Type B pancreatic cell (in vitro differentiated cells): ENCODE measurements at regions not wholly inside any gene's neighbourhood (a gene's known extent, or its start where the extent isn't known, plus 50 kb on each side); places are given as distances from the start of the nearest gene placed in this dataset.

Source experiments
- DNase-seq: peaks from one replicate; pipeline ENCODE4 v3.0.0; 2021; ENCODE audit warnings: mixed read lengths; ENCODE audit not compliant: unreplicated experiment; ENCODE audit errors: extremely low spot score
- H3K27ac Mint-ChIP-seq: 2 replicates; pipeline ENCODE4 v1.8.0; 2021; ENCODE audit warnings: mild to moderate bottlenecking, mixed read lengths
- H3K27me3 Mint-ChIP-seq: 2 replicates; pipeline ENCODE4 v1.8.0; 2021; ENCODE audit warnings: mixed read lengths
- H3K36me3 Mint-ChIP-seq: 2 replicates; pipeline ENCODE4 v1.8.0; 2021; ENCODE audit warnings: mixed read lengths
- H3K4me1 Mint-ChIP-seq: one replicate; pipeline ENCODE4 v1.8.0; 2021; ENCODE audit warnings: mixed read lengths; ENCODE audit not compliant: unreplicated experiment
- H3K4me3 Mint-ChIP-seq: 2 replicates; pipeline ENCODE4 v1.8.0; 2021; ENCODE audit warnings: mild to moderate bottlenecking, mixed read lengths
- H3K9me3 Mint-ChIP-seq: 2 replicates; pipeline ENCODE4 v1.8.0; 2021; ENCODE audit warnings: mixed read lengths
- TF ChIP-seq, protein P1 (sequence below): fragments of 200-600 bp; sonication (generic); conservative IDR thresholded peaks from 2 replicates; pipeline ENCODE4 v1.5.0; 2021; ENCODE audit warnings: antibody characterized with exemption, mild to moderate bottlenecking

DNA sequence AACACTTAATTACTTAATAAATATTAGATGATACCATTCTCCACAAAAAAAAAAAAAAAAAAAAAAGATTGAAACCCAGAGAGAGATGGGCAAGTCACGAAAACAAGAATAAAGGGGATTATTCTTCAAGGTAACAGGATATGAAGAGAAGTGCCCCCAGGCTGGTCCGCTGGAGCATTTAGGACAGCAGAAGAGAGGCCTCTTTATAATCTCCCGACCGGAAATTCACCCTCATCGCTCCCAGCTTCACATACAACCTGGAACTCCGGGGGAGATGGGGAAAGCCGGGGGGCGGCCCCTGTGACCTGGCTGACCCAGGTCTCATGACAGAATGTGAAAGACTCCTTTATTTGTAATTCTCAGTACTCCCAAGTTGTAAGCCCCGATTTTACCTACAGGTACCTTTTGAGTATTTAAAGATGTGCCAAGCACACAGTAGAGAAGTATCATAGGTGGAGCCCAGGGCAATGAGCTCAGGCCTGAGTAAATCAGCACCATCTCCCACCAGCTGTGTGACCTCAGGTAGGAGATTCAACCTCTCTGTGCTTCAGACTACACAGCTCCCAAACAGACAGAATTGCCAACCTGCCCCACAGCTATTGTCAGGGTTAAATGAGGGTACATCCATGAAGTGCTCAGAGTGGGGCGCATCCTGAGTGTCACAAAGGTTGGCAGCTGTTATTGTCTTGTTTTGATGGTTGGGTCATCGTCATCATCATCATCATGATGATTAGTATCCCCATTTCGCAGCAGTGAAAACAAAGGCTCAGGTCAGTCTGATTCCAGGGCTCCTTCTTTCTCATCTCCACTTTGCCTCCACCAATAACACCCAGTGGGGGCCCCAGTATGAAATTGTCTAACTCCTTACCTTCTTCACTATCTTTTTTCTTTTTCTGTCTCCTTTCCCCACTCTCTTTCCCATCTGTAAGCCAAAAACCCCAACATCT is 148.4 kb downstream of the PSMG1 start:
- no peak overlapping the region for H3K27ac Mint-ChIP-seq
- peaks cover 56% of the 10 kb centered on the region for H3K4me1 Mint-ChIP-seq
- H3K36me3 Mint-ChIP-seq = no peaks in the 10 kb centered on the region
- H3K9me3 Mint-ChIP-seq = no peaks in the 10 kb centered on the region
- TF ChIP-seq, protein P1, sequence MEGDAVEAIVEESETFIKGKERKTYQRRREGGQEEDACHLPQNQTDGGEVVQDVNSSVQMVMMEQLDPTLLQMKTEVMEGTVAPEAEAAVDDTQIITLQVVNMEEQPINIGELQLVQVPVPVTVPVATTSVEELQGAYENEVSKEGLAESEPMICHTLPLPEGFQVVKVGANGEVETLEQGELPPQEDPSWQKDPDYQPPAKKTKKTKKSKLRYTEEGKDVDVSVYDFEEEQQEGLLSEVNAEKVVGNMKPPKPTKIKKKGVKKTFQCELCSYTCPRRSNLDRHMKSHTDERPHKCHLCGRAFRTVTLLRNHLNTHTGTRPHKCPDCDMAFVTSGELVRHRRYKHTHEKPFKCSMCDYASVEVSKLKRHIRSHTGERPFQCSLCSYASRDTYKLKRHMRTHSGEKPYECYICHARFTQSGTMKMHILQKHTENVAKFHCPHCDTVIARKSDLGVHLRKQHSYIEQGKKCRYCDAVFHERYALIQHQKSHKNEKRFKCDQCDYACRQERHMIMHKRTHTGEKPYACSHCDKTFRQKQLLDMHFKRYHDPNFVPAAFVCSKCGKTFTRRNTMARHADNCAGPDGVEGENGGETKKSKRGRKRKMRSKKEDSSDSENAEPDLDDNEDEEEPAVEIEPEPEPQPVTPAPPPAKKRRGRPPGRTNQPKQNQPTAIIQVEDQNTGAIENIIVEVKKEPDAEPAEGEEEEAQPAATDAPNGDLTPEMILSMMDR = no peak
- H3K27me3 Mint-ChIP-seq = peaks cover 10% of the 10 kb centered on the region
- DNase-seq = no peak
- H3K4me3 Mint-ChIP-seq = no peak overlapping the region

GRCh38 chr21:39033878-39034589 is 149.2 kb downstream of the PSMG1 start:
- peaks cover 53% of the 10 kb centered on the region for H3K4me1 Mint-ChIP-seq
- H3K27me3 Mint-ChIP-seq = peaks cover 7% of the 10 kb centered on the region
- DNase-seq = no peak
- no peaks in the 10 kb centered on the region for H3K36me3 Mint-ChIP-seq
- TF ChIP-seq, protein P1 = no peak
- no peaks in the 10 kb centered on the region for H3K9me3 Mint-ChIP-seq
- H3K4me3 Mint-ChIP-seq = peak overlapping the region; percentile 35
- H3K27ac Mint-ChIP-seq = peak overlapping the region; percentile 18

DNA sequence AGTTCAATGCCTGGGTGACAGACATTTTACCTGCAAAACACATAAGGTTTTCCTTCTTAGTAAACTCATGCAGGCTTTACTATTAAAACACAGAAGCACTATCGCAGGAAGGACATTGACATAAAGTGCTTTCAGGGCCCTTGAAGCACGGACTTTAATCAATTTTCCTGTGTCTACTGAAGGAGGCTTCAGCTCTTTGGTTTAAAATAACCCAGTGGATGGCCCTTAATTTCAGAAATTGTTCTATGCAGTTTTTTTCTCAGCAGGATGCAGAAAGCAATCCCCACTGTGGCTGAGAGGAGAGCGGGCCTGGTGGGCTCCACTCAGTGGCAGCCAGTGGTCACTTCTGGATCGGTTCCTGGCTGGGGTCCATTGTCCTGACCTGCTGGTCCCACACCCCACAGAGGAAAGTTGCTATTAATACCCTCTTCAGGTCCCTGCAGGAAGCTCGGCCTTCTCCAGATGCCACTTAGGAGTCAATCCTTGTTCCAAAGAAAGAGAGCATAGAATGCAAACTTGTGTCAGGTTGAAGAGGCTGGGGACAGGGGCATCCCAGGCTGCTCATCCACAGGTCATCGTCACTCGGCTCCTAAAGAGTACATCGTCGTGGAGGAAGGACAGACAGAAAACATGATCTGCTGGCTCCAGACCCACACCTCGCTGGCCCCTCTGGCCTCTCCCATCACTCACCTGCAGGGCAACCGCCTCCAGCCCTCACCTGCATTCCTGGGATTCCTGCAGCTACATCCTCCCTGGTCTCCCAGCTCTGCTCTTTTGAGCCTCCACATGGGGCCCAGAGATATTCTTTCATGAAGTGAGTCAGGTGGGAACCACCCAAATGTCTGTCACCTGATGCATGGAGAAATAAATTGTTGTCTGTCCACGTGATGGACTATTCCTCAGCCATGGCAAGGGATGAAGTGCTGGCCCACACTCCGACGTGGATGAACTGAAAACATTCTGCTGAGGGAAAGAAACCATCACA is 153.1 kb downstream of the PSMG1 start:
- TF ChIP-seq, protein P1 = no peak
- Mint-ChIP-seq H3K4me3 (peak overlapping the region; percentile 69), H3K36me3 (no peaks in the 10 kb centered on the region), H3K27ac (peak overlapping the region; percentile 78), H3K27me3 (no peaks in the 10 kb centered on the region), H3K9me3 (peaks cover 13% of the 10 kb centered on the region), H3K4me1 (peaks cover 34% of the 10 kb centered on the region)
- DNase-seq = no peak

DNA sequence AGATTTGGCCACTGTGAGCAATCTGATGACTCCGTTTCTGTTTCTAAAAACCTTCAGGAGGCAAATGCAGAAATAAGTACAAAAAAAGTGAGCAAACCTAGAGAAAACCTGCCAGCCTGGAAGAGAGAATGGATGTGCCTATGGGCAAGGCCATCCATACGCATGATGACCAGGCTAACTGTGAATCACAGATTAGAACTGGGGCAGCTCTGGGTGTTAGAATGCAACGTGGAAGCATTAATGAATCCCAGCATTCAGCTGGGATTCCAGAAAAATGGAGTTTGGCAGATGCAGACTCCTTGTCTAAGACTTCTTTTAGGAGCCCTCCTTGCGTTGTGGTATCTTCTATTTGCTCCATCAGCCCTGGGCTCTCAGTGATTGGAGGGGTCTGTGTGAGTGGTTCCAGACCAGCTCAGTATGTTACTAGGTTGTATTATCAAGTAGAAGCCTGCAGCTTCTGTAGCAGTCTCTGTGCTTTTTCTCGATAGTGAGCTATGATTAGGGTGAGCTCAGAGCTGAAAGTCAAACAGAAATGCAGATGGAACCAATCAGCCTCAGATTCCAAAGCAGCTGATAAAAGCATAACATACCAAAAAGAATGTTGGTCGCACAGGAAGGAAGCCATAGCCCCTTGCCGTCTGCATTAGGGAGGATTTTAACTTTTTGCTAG is 154.0 kb downstream of the PSMG1 start:
- H3K4me1 Mint-ChIP-seq = peaks cover 33% of the 10 kb centered on the region
- TF ChIP-seq, protein P1 = no peak
- peaks cover 13% of the 10 kb centered on the region for H3K9me3 Mint-ChIP-seq
- no peaks in the 10 kb centered on the region for H3K36me3 Mint-ChIP-seq
- no peaks in the 10 kb centered on the region for H3K27me3 Mint-ChIP-seq
- peak overlapping the region; percentile 63 for H3K27ac Mint-ChIP-seq
- H3K4me3 Mint-ChIP-seq = peak overlapping the region; percentile 47
- DNase-seq = no peak
